H9 (cell line): ENCODE measurements at regions not wholly inside any gene's neighbourhood (a gene's known extent, or its start where the extent isn't known, plus 50 kb on each side); places are given as distances from the start of the nearest gene placed in this dataset.

Experiments
- DNase-seq: peaks from one replicate; pipeline ENCODE4 v3.0.0-alpha.2; 2017
- H2AFZ ChIP-seq: one replicate; pipeline ENCODE4 v1.6.1; 2013; ENCODE audit warnings: mild to moderate bottlenecking, low read length, control low read depth, moderate library complexity
- H2AK5ac ChIP-seq: 2 replicates; pipeline ENCODE4 v1.6.1; 2013; ENCODE audit warnings: low read length, control low read depth, mixed read lengths; ENCODE audit not compliant: insufficient read length
- H2BK120ac ChIP-seq: one replicate; pipeline ENCODE4 v1.6.1; 2013; ENCODE audit warnings: low read depth, mild to moderate bottlenecking, low read length, control low read depth, inconsistent platforms; ENCODE audit not compliant: poor library complexity, severe bottlenecking
- H2BK12ac ChIP-seq: 2 replicates; pipeline ENCODE4 v1.6.1; 2013; ENCODE audit warnings: low read length, control low read depth, mixed read lengths, low read depth; ENCODE audit not compliant: insufficient read length
- H2BK15ac ChIP-seq: 2 replicates; pipeline ENCODE4 v1.6.1; 2013; ENCODE audit warnings: low read depth, low read length, control low read depth
- H2BK20ac ChIP-seq: one replicate; pipeline ENCODE4 v1.6.1; 2013; ENCODE audit warnings: low read depth, mild to moderate bottlenecking, low read length, control low read depth, inconsistent platforms; ENCODE audit not compliant: poor library complexity, severe bottlenecking
- H2BK5ac ChIP-seq: 2 replicates; pipeline ENCODE4 v1.6.1; 2013; ENCODE audit warnings: low read length, control low read depth, mixed read lengths; ENCODE audit not compliant: insufficient read length
- H3K14ac ChIP-seq: 2 replicates; pipeline ENCODE4 v1.6.1; 2013; ENCODE audit warnings: low read length, control low read depth; ENCODE audit not compliant: insufficient read depth
- H3K18ac ChIP-seq: 2 replicates; pipeline ENCODE4 v1.6.1; 2013; ENCODE audit warnings: low read depth, mild to moderate bottlenecking, mixed read lengths, low read length, control low read depth; ENCODE audit not compliant: insufficient read length
- H3K23ac ChIP-seq: 2 replicates; pipeline ENCODE4 v1.6.1; 2013; ENCODE audit warnings: low read length, control low read depth, mixed read lengths, low read depth; ENCODE audit not compliant: insufficient read length
- H3K23me2 ChIP-seq: 2 replicates; pipeline ENCODE4 v1.6.1; 2013; ENCODE audit warnings: low read depth, mild to moderate bottlenecking, mixed read lengths, low read length, control low read depth; ENCODE audit not compliant: insufficient read length, poor library complexity, severe bottlenecking
- H3K27ac ChIP-seq: 2 replicates; pipeline ENCODE4 v1.5.1; 2013; ENCODE audit warnings: low read length, control low read depth, mixed read lengths, low read depth; ENCODE audit not compliant: insufficient read length
- H3K27me3 ChIP-seq: 2 replicates; pipeline ENCODE4 v1.6.1; 2013; ENCODE audit warnings: low read length, control low read depth, inconsistent platforms; ENCODE audit not compliant: insufficient read depth
- H3K4ac ChIP-seq: 2 replicates; pipeline ENCODE4 v1.6.1; 2013; ENCODE audit warnings: low read depth, mild to moderate bottlenecking, control low read depth, inconsistent platforms, low read length, moderate library complexity
- H3K4me1 ChIP-seq: 2 replicates; pipeline ENCODE4 v1.6.1; 2013; ENCODE audit warnings: low read length, control low read depth, inconsistent platforms; ENCODE audit not compliant: insufficient read depth
- H3K4me2 ChIP-seq: 2 replicates; pipeline ENCODE4 v1.6.1; 2013; ENCODE audit warnings: low read length, control low read depth, mixed read lengths; ENCODE audit not compliant: insufficient read length, insufficient read depth
- H3K56ac ChIP-seq: 2 replicates; pipeline ENCODE4 v1.6.1; 2013; ENCODE audit warnings: low read depth, mild to moderate bottlenecking, mixed read lengths, low read length, control low read depth; ENCODE audit not compliant: insufficient read length
- H3K79me1 ChIP-seq: 2 replicates; pipeline ENCODE4 v1.6.1; 2013; ENCODE audit warnings: low read depth, mild to moderate bottlenecking, moderate library complexity, low read length, control low read depth, inconsistent platforms; ENCODE audit not compliant: insufficient read depth, poor library complexity, severe bottlenecking
- H3K79me2 ChIP-seq: 2 replicates; pipeline ENCODE4 v1.6.1; 2013; ENCODE audit warnings: low read length, control low read depth, inconsistent platforms; ENCODE audit not compliant: insufficient read depth
- H3K9ac ChIP-seq: 2 replicates; pipeline ENCODE4 v1.6.1; 2013; ENCODE audit warnings: low read length, control low read depth, mixed read lengths; ENCODE audit not compliant: insufficient read length; ENCODE audit errors: extremely low read depth
- H3K9me3 ChIP-seq: one replicate; pipeline ENCODE4 v1.6.1; 2013; ENCODE audit warnings: low read depth, low read length, inconsistent platforms; ENCODE audit not compliant: control insufficient read depth
- H3T11ph ChIP-seq: one replicate; pipeline ENCODE4 v1.6.1; 2013; ENCODE audit warnings: mild to moderate bottlenecking, low read length, control low read depth, inconsistent platforms
- H4K20me1 ChIP-seq: one replicate; pipeline ENCODE4 v1.6.1; 2013; ENCODE audit not compliant: control insufficient read depth, insufficient read length, insufficient read depth
- H4K5ac ChIP-seq: 2 replicates; pipeline ENCODE4 v1.6.1; 2013; ENCODE audit warnings: low read depth, mild to moderate bottlenecking, mixed read lengths, low read length, control low read depth; ENCODE audit not compliant: insufficient read length
- H4K8ac ChIP-seq: replicated peaks from 2 replicates; pipeline ENCODE4 v1.6.1; 2013; ENCODE audit warnings: low read length, control low read depth, mixed read lengths, low read depth; ENCODE audit not compliant: insufficient read length
- H4K91ac ChIP-seq: 2 replicates; pipeline ENCODE4 v1.6.1; 2013; ENCODE audit warnings: low read depth, mild to moderate bottlenecking, moderate library complexity, mixed read lengths, low read length, control low read depth; ENCODE audit not compliant: insufficient read length
- H3K27ac Mint-ChIP-seq, 3 experiments: 2 replicates in 2 of 3; 3 replicates in 1 of 3; pipeline ENCODE4 v1.8.0; 2020 to 2021; ENCODE audit warnings: mixed read lengths in 3 of 3, mild to moderate bottlenecking in 1 of 3, moderate library complexity in 1 of 3
- H3K27me3 Mint-ChIP-seq: 2 replicates; pipeline ENCODE4 v1.8.0; 2021; ENCODE audit warnings: low read depth, mild to moderate bottlenecking, moderate library complexity, mixed read lengths
- H3K36me3 Mint-ChIP-seq, 3 experiments: 2 replicates in 2 of 3; 3 replicates in 1 of 3; pipeline ENCODE4 v1.8.0; 2020 to 2021; ENCODE audit warnings: low read depth in 3 of 3, mixed read lengths in 3 of 3; ENCODE audit not compliant: insufficient read depth in 1 of 3
- H3K4me1 Mint-ChIP-seq, 2 experiments: 2 replicates each; pipeline ENCODE4 v1.8.0; 2020; ENCODE audit warnings: mixed read lengths in 2 of 2
- H3K4me3 Mint-ChIP-seq, 2 experiments: 2 replicates in 1 of 2; 3 replicates in 1 of 2; pipeline ENCODE4 v1.8.0; 2020 to 2021; ENCODE audit warnings: mild to moderate bottlenecking in 2 of 2, mixed read lengths in 2 of 2, moderate library complexity in 1 of 2
- H3K9me3 Mint-ChIP-seq, 2 experiments: 2 replicates in 1 of 2; 3 replicates in 1 of 2; pipeline ENCODE4 v1.8.0; 2020; ENCODE audit warnings: mild to moderate bottlenecking in 2 of 2, mixed read lengths in 2 of 2, moderate library complexity in 1 of 2
- WGBS: extraction: QIAGEN DNeasy Blood & Tissue Kit; methylation state at CpG from one replicate; pipeline ENCODE4 v1.1.7; 2013; ENCODE audit warnings: missing lambda C conversion rate, low lambda C conversion rate, mixed read lengths; ENCODE audit not compliant: insufficient read length; ENCODE audit errors: extremely low coverage; 5-methylcytosine and 5-hydroxymethylcytosine counted together
- TF ChIP-seq, protein P1 (sequence below): fragments of 200-600 bp; sonication (generic); conservative IDR thresholded peaks from 3 replicates; pipeline ENCODE4 v1.8.0; 2021; ENCODE audit warnings: antibody characterized with exemption, mild to moderate bottlenecking

DNA sequence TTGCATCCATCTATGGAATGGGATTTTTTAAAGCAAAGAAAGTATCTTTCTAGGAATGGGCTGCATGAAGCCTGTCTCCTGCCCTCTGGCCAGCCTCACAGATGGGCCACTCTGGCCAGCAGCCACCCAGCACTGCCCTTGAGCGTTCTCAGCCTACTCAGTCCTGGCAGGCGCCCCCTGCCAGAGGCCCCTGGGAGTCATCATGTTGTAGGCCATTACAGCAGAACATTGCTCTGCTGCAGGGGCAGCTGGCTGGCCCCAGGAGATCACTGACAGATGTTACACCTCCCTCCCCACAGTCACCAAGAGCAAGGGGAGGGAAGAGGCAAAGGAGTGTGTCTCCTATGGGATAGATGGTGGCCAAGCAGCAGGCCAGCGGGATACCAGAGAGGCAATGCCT lies 363.7 kb downstream of the NXPE2 start:
- H3K27ac ChIP-seq = no peak overlapping the region
- H3T11ph ChIP-seq = no peak overlapping the region
- peaks cover 0 to 5% (median 0%) of the 10 kb centered on the region in 3 experiments; a peak in 2 of 7 replicates for H3K36me3 Mint-ChIP-seq
- TF ChIP-seq, protein P1, sequence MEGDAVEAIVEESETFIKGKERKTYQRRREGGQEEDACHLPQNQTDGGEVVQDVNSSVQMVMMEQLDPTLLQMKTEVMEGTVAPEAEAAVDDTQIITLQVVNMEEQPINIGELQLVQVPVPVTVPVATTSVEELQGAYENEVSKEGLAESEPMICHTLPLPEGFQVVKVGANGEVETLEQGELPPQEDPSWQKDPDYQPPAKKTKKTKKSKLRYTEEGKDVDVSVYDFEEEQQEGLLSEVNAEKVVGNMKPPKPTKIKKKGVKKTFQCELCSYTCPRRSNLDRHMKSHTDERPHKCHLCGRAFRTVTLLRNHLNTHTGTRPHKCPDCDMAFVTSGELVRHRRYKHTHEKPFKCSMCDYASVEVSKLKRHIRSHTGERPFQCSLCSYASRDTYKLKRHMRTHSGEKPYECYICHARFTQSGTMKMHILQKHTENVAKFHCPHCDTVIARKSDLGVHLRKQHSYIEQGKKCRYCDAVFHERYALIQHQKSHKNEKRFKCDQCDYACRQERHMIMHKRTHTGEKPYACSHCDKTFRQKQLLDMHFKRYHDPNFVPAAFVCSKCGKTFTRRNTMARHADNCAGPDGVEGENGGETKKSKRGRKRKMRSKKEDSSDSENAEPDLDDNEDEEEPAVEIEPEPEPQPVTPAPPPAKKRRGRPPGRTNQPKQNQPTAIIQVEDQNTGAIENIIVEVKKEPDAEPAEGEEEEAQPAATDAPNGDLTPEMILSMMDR = peak; percentile 52
- WGBS = no CpG with 5 or more reads among the region's 3 CpGs
- H2AK5ac ChIP-seq = no peak overlapping the region
- H2BK120ac ChIP-seq = no peak overlapping the region
- H2BK12ac ChIP-seq = no peak overlapping the region
- H3K4me1 ChIP-seq = no peaks in the 10 kb centered on the region; the same call in 1 of the 2 replicates
- no peak overlapping the region for H4K91ac ChIP-seq
- peaks cover 3 to 5% of the 10 kb centered on the region in 2 experiments; a peak in 3 of 5 replicates for H3K9me3 Mint-ChIP-seq
- no peak overlapping the region for H3K4me2 ChIP-seq
- DNase-seq = peak; percentile 56
- H3K9me3 ChIP-seq = no peaks in the 10 kb centered on the region
- no peaks in the 10 kb centered on the region for H3K27me3 ChIP-seq
- H2BK15ac ChIP-seq = no peak overlapping the region
- no peak overlapping the region for H3K56ac ChIP-seq
- H4K8ac ChIP-seq = no peak overlapping the region
- no peaks in the 10 kb centered on the region for H3K79me2 ChIP-seq
- no peak overlapping the region for H2BK20ac ChIP-seq
- H3K23me2 ChIP-seq = no peaks in the 10 kb centered on the region
- H2AFZ ChIP-seq = no peak overlapping the region
- no peaks in the 10 kb centered on the region for H4K20me1 ChIP-seq
- no peak overlapping the region for H3K23ac ChIP-seq
- H3K27me3 Mint-ChIP-seq = peaks cover 6% of the 10 kb centered on the region; the same call in 1 of the 2 replicates
- H3K27ac Mint-ChIP-seq = no peak overlapping the region
- no peak overlapping the region for H4K5ac ChIP-seq
- H3K9ac ChIP-seq = no peak overlapping the region
- no peak overlapping the region for H3K4ac ChIP-seq
- H3K79me1 ChIP-seq = no peaks in the 10 kb centered on the region
- H3K18ac ChIP-seq = no peak overlapping the region
- H3K4me1 Mint-ChIP-seq = no peaks in the 10 kb centered on the region
- no peak overlapping the region for H3K4me3 Mint-ChIP-seq
- no peak overlapping the region for H2BK5ac ChIP-seq
- no peak overlapping the region for H3K14ac ChIP-seq
